Naive thymus-derived CD4-positive, alpha-beta T cell (primary cell): ENCODE measurements at regions not wholly inside any gene's neighbourhood (a gene's known extent, or its start where the extent isn't known, plus 50 kb on each side); places are given as distances from the start of the nearest gene placed in this dataset.

ENCODE experiments used
- ATAC-seq: fragments of 150-1000 bp; cut with Tn5 transposase; 2 replicates; pipeline ENCODE4 v1.10.0; 2021; ENCODE audit warnings: mild to moderate bottlenecking, moderate library complexity
- CTCF ChIA-PET: fragments of 350-600 bp; sonication (Branson Sonifier 250); formaldehyde crosslinking; loops from one replicate; lab custom pipeline; 2021; ENCODE audit warnings: antibody characterized with exemption; lab: Charles Lee
- POLR2A ChIA-PET: fragments of 350-600 bp; sonication (Branson Sonifier 250); formaldehyde crosslinking; loops from one replicate; lab custom pipeline; 2021; ENCODE audit warnings: antibody characterized with exemption, inconsistent platforms; lab: Charles Lee
- DNase-seq, 9 donors: peaks; one replicate each; pipeline versions ENCODE4 v3.0.0 to v3.0.0-alpha.2; 2020 to 2022; ENCODE audit warnings: mixed read lengths in 1 of 9
- H3K27ac ChIP-seq: one replicate; pipeline ENCODE4 v1.7.0; 2013; ENCODE audit warnings: mild to moderate bottlenecking, low read depth, low read length, moderate library complexity
- H3K27me3 ChIP-seq, 2 donors: one replicate each; pipeline ENCODE4 v1.7.0; 2013; ENCODE audit warnings: low read length in 2 of 2, mild to moderate bottlenecking in 2 of 2, moderate library complexity in 2 of 2; ENCODE audit not compliant: control insufficient read depth in 2 of 2, insufficient read depth in 2 of 2
- H3K36me3 ChIP-seq, 3 experiments: 1 replicate in 2 of 3; 2 replicates in 1 of 3; pipeline ENCODE4 v1.7.0; 2013; ENCODE audit warnings: low read length in 3 of 3, mild to moderate bottlenecking in 3 of 3, moderate library complexity in 1 of 3; ENCODE audit not compliant: insufficient read depth in 3 of 3, control insufficient read depth in 2 of 3
- H3K4me1 ChIP-seq, 2 donors: one replicate each; pipeline ENCODE4 v1.7.0; 2013; ENCODE audit warnings: low read length in 2 of 2, mild to moderate bottlenecking in 2 of 2, moderate library complexity in 1 of 2; ENCODE audit not compliant: control insufficient read depth in 2 of 2, insufficient read depth in 2 of 2
- H3K4me3 ChIP-seq: 2 replicates; pipeline ENCODE4 v1.7.0; 2013; ENCODE audit warnings: mild to moderate bottlenecking, low read length
- H3K9me3 ChIP-seq, 3 experiments: 1 replicate in 2 of 3; 2 replicates in 1 of 3; pipeline ENCODE4 v1.7.0; 2013; ENCODE audit warnings: low read length in 3 of 3; ENCODE audit not compliant: control insufficient read depth in 2 of 3
- H3K27ac Mint-ChIP-seq, 9 donors: one replicate each; pipeline ENCODE4 v1.8.0; 2020 to 2022; ENCODE audit warnings: mixed read lengths in 9 of 9, mild to moderate bottlenecking in 8 of 9, moderate library complexity in 5 of 9, inconsistent platforms in 2 of 9
- H3K27me3 Mint-ChIP-seq, 5 donors: one replicate each; pipeline ENCODE4 v1.8.0; 2021 to 2022; ENCODE audit warnings: mixed read lengths in 5 of 5, mild to moderate bottlenecking in 1 of 5
- H3K36me3 Mint-ChIP-seq, 5 donors: one replicate each; pipeline ENCODE4 v1.8.0; 2020 to 2022; ENCODE audit warnings: mixed read lengths in 5 of 5, mild to moderate bottlenecking in 3 of 5, inconsistent platforms in 1 of 5
- H3K4me1 Mint-ChIP-seq, 7 donors: one replicate each; pipeline ENCODE4 v1.8.0; 2020 to 2022; ENCODE audit warnings: mixed read lengths in 7 of 7, mild to moderate bottlenecking in 3 of 7, inconsistent platforms in 1 of 7
- H3K4me3 Mint-ChIP-seq, 10 donors: one replicate each; pipeline ENCODE4 v1.8.0; 2020 to 2022; ENCODE audit warnings: mild to moderate bottlenecking in 10 of 10, mixed read lengths in 10 of 10, moderate library complexity in 6 of 10, inconsistent platforms in 2 of 10
- H3K9me3 Mint-ChIP-seq, 11 donors: one replicate each; pipeline ENCODE4 v1.8.0; 2020 to 2022; ENCODE audit warnings: mixed read lengths in 11 of 11, mild to moderate bottlenecking in 4 of 11, inconsistent platforms in 1 of 11, moderate library complexity in 1 of 11
- intact Hi-C, 2 donors: fragments of 100-400 bp; cut with micrococcal nuclease; formaldehyde crosslinking; loops; one replicate each; pipeline ENCODE4 v1.15.1; 2023

DNA sequence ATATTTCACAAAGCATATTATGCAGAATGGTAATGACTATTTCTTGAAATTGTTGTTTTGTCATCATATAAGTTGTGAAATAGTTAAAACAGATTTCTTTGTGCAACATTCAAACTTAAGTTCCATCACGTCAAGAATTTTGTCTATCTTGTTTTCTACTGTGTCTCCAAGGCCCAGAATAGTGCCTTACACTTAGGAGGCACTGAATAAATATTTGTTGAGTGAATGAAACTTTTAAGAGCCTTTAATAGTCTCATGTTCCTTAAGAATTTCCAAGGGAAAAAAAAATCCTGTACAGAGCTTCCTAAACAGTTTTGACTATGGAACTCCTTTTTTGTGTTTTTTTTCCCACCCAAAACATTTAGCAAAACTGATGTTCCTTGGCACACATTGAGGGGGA lies 50.8 kb upstream of the TNFSF18 start:
- no peak overlapping the region for H3K27ac ChIP-seq
- Mint-ChIP-seq H3K4me1 (peaks cover 0 to 2% (median 0%) of the 10 kb centered on the region in 7 donors), H3K27me3 (no peaks in the 10 kb centered on the region), H3K36me3 (no peaks in the 10 kb centered on the region), H3K27ac (no peak overlapping the region), H3K4me3 (no peak overlapping the region), H3K9me3 (peaks cover 0 to 20% (median 8%) of the 10 kb centered on the region in 11 donors)
- DNase-seq (no peak), ATAC-seq (no peak)
- CTCF ChIA-PET = no interaction called here
- intact Hi-C loops = no loop called here
- H3K4me3 ChIP-seq = no peak overlapping the region
- H3K9me3 ChIP-seq = no peaks in the 10 kb centered on the region
- no peaks in the 10 kb centered on the region for H3K4me1 ChIP-seq
- H3K27me3 ChIP-seq = no peaks in the 10 kb centered on the region
- H3K36me3 ChIP-seq = no peaks in the 10 kb centered on the region
- POLR2A ChIA-PET = no interaction called here

- Mint-ChIP-seq H3K4me1 (no peaks in the 10 kb centered on the region), H3K9me3 (peaks cover 0 to 20% (median 8%) of the 10 kb centered on the region in 11 donors)
Measured at GRCh38 chr1:173100476-173101107, 49.9 kb upstream of the TNFSF18 start.

More at GRCh38 chr1:173100476-173101107, 49.9 kb upstream of the TNFSF18 start:
- ATAC-seq (no peak), DNase-seq (no peak)
- peaks cover 0 to 2% (median 0%) of the 10 kb centered on the region in 5 donors for H3K27me3 Mint-ChIP-seq
- CTCF ChIA-PET = no interaction called here
- Histone ChIP-seq H3K27ac (no peak overlapping the region), H3K27me3 (no peaks in the 10 kb centered on the region), H3K36me3 (no peaks in the 10 kb centered on the region), H3K9me3 (no peaks in the 10 kb centered on the region), H3K4me1 (no peaks in the 10 kb centered on the region), H3K4me3 (no peak overlapping the region)
- intact Hi-C loops = no loop called here
- no peak overlapping the region for H3K4me3 Mint-ChIP-seq
- no peak overlapping the region for H3K27ac Mint-ChIP-seq
- POLR2A ChIA-PET = no interaction called here
- H3K36me3 Mint-ChIP-seq = no peaks in the 10 kb centered on the region
